ENCODE measurements at regions not wholly inside any gene's neighbourhood (a gene's known extent, or its start where the extent isn't known, plus 50 kb on each side); places are given as distances from the start of the nearest gene placed in this dataset.

DNA sequence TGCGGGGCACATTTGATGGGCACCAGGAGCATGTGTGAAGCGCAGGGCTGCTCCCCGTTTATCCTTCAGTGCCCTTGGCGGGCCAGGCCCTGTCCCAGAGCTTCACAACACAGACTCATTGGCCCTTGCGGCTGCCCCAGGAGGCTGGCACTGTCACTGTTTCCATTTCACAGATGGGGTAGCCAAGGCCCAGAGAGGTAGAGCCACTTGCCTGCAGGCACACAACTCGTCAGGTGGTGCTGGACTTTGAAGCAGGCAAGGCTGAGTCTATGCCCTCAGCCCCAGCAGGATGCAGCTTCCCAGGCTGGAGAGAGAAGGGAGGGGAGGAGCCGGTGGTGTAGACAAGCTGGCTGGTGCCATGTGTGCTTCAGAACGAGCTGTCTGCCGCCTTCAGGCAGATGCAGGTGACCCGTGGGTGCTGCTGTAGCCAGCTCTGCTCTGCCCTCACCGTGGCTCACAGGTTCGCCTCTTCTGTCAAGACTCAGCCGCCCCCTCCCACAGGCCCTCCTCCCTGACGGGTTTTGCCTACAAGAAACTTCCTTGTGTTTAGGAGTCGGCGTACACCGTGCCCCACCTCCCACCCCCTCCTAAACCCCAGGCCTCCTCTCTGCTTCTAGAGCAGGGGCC lies 232.3 kb upstream of the CIBAR2 start:
- no peak for DNase-seq (ENCODE audit: low spot score)

DNA sequence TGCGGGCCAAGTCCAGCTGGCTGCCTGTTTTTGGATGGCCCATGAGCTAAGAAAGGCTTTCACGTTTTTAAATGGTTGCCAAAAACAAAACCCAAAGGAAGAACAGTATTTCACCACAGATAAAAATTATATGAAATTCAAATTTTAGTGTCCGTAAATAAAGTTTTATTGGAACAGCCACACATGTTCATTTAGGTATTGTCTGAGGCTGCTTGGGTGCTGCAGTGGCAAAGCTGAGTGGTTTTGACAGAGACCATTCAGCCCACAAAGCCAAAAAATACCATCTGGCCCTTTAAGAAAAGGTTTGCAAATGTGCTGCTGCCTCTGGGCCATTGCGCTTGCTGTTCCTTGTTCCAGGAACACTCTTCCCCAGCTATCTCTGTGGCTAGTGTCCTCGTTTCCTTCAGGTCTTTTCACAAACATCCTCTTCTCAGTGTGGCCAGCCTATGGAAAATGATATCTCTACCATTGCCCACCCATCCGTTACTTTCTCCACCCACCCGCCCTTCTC lies 232.9 kb upstream of the CIBAR2 start:
- DNase-seq (ENCODE audit: low spot score) = no peak

DNA sequence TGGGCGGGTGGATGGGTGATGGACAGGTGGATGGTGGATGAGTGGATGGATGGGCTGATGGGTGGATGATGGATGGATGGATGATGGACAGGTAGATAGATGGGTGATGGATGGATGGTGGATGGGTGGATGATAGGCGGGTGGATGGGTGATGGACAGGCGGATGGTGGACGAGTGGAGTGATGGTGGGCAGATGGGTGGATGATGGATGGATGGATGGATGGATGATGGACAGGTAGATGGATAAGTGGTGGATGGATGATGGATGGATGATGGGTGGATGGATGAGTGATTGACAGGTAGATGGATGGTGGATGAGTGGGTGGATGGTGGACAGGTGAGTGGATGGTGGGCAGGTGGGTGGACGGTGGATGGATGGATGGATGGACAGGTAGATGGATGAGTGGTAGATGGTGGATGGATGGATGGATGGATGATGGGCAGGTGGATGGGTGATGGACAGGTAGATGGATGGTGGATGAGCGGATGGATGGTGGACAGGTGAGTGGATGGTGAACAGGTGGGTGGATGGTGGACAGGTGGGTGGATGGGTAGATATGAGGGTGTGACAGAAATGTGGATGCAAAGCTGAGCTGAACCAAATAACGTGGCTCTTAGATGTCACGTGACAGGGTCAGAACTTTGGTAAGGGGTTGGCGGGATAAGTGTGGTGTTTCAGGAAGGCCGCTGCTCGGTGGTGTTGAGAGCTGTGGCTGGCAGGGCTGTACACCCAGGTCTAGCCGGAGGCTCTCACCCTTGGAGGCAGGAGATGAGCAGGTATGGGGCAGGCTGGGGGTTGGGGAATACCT lies 234.3 kb upstream of the CIBAR2 start:
- DNase-seq (ENCODE audit: low spot score) = no peak

DNA sequence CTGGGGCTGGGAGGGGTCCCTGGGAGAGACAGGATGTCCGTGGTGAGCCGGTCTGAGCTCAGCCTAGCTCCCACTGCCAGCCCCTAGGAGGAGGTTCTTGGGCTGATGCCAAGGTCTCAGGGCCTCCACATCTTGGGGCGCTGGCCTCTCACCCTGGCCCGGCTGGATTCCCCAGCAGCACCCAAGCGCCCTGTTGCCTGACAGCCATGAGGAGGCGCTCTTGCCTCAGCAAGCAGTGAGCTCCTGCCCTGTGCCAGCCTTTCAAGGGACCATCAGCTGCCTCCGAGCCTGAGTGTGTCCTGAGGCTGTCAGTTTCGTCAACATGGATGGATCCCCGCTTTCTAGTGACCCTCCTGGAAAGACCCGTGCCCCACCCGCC lies 234.9 kb upstream of the CIBAR2 start:
- DNase-seq (ENCODE audit: low spot score) = peak; percentile 34

DNA sequence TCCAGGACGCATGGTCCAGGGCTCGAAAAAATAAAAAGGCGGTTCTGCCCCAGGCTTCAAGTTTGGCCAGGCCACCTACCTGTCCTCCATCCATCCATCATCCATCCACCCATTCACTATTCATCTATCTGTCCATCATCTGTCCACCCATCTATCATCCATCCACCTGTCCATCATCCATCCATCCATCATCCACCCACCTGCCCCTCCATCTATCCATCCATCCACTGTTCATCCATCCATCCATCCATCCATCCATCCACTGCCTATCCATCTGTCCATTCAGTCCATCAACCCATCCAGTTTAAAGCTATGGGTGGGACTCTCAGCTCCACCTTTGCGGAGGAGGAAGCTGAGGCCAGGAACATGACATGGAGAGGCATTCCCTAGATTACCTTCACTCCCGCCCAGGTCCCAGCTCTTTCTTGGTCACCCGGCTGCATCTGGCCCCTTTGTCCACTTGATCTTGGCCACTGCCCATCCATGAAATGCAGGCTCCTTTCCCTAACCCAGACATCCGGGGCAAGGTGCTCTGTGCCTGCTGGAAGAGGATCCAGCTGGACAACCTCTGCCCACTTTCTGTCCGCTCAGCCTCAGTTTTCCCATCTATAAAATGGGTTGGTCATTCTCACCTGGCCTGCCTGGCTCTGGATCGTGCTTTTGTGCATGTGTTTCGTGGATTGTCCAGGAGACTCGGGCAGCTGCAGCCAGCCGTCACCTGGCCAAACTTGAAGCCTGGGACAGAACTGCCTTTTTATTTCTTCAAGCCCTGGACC lies 236.0 kb upstream of the CIBAR2 start:
- no peak for DNase-seq (ENCODE audit: low spot score)

DNA sequence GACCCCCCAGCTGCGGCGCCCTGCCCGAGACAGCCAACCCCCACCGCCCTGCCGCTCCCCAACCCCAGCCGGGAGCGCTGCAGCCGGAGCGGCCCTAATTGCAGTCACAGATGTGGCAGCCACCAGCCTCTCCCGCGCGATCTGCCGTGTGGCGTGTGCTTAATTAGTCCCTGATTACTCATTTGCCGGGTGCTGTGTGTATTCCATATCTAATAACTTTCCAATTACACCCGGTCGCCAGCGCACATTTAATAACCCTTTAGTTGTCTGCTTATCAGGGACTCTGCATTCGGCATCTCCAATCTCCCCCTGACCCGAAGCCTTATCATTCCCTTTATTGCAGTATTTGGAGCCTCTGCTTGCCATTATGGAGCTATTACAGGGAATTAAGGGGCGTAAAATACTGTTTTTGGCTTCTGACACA lies 236.7 kb upstream of the CIBAR2 start:
- no peak for DNase-seq (ENCODE audit: low spot score)

- no peak for DNase-seq (ENCODE audit: low spot score)
Measured at GRCh38 chr16:85349365-85350145, 237.3 kb upstream of the CIBAR2 start.

DNA sequence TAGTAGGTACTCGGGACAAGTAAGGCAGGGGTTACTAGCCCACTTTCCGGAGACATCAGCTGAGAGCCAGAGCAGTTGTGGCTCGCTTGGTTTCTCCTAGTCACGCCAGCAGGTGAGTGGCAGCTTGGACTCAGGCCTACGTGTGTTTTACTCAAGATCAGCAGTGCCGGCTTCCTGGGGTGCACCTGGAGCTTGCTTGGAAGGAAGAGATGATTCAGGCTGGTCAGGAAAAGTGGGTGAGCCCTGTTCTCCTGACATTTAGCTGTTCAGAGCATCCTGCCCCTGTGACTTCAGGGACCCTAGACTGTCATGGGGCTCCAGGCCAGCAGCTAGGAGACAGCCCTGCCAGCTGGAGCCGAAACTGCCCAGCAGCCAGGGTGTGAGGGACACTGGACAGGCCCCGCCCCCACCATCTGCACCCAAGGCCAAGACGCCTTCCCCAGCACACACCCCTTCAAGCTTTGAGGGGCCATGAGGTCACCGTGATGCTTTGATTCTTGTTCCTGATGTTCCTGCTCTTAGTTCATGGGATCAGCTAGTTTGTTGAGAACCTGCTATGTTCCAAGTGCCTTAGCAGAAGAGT lies 238.0 kb upstream of the CIBAR2 start:
- no peak for DNase-seq (ENCODE audit: low spot score)

DNA sequence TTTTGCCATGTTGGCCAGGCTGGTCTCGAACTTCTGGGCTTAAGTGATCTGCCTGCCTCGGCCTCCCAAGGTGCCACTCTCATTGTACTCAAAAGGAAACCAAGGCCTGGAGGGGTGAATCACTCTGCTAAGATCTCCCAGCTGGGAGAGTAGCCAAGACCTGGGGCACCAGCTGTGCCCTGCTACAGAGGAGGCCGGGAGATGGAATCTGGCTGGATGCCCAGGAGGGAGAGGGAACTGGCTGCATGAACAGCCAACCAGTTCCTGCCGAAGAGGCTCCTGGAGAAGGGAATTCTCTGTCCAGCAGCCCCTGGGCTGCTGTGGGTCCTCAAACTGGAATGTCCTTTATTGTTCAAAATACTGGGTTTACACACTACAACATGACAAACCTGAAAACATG lies 238.7 kb upstream of the CIBAR2 start:
- peak; percentile 99 for DNase-seq (ENCODE audit: low spot score)

- no peak for DNase-seq (ENCODE audit: low spot score)
Measured at GRCh38 chr16:85353013-85353412, 240.7 kb upstream of the CIBAR2 start.

DNA sequence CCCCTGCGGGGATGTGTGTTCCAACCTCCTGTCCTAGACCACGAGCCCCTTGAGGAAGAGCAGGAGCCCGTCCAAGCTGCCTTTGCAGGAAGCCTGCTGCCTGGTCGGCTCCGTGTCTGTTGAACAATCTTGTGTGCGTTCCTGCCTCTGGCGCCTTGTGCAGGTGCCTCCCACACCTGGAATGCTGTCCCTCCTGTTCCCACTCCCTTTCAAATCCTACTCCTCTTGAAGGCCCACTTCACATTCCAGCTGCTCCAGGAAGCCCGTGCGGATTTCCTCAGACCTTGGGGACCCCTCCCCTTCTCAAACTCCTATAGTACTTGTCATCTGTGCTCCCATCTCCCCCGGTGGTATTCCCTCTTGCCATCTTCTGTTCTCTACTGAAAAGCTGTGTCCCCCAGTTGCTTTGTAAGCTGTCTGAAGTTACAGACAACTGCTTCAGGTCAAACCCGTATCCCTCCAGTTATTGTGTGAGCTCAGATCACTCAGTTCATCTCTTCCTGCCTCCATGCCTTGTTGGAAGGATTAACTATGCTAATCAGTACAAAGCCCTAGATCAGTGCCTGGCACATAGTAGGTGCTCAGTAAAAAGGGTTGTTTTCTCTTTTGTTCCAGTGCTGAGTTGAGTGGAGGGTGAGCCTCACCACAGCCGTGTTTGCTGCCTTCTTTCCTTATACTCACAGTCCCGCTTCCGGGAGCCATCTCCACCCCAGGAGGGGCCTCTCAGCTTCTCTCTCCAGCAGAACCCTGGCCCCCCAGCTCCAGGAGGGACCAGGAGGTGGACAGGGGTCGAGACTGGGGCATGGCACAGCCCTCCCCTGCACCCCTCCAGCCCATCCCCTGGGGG lies 241.8 kb upstream of the CIBAR2 start:
- no peak for DNase-seq (ENCODE audit: low spot score)

GRCh38 chr16:85354686-85355514 lies 242.6 kb upstream of the CIBAR2 start:
- DNase-seq (ENCODE audit: low spot score) = no peak

- DNase-seq (ENCODE audit: low spot score) = no peak
Measured at GRCh38 chr16:85355515-85355837, 243.2 kb upstream of the CIBAR2 start.

DNA sequence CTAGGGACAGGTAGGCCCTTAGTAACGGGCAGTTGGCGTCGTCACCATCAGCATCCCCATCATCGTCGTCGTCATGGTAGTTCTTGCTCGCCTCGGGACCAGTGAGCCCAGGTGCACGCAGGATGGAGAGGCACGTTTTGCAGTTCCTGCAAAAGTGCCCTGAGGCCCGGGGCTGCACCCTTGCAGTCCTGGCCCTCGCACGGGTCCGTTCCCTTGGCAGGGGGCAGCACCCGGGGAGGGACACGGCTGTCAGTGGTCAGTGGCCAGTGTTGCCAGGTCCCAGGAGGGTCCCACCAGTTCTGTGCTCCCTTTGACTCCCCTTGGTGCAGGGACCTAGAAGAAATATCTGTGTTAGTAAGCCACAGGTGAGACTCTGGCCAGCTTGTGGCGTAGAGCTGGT lies 243.9 kb upstream of the CIBAR2 start:
- no peak for DNase-seq (ENCODE audit: low spot score)

DNA sequence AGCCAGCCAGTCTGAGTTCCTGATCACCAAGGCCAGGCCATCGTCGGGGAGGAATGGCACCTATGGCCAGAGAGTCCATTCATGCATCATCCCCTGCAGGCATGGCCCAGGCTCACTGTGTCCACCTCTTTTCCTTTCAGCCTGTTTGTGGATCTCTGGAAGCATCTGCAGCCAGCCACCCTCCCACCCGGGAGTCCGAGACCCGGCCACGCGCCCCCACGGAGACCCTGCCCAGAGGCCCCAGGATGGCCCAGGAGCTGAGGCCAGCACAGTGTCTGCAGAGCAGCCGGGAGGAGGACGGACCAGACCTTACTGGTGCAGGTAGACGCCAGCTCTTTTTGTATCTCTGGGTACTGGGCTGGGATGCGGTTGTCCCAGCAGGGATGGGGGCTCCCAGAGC lies 245.1 kb upstream of the CIBAR2 start:
- no peak for DNase-seq (ENCODE audit: low spot score)

DNA sequence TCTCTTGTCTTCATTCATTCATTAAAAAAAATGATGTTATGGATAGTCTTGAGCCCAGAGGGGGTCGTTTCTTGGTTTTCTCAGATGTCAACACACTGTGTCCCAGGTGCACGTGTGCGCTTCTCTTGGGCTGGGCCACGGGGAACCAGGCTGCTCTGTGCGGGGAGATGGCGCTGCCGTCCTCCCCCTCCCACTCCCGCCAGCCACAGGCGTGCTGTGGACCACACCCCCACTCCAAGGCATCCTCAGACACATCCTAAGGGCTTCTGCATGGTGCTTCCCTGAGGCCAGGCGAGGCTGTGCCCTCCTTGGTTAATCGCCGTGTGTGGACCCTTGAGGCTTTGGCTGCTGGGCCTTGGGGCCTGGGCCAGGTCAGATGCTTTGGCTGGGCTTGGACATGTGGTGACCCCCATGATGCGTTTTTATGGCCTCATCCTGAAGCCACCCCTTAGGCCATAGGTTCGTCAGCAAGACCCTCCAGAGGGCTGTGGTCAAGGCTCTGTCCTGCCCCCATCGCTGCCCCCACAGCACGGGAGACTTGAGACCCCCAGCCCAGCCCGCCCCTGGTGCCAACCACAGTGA lies 245.7 kb upstream of the CIBAR2 start:
- no peak for DNase-seq (ENCODE audit: low spot score)

GRCh38 chr16:85358704-85359146 lies 246.5 kb upstream of the CIBAR2 start:
- no peak for DNase-seq (ENCODE audit: low spot score)

GRCh38 chr16:85359147-85359822 lies 247.0 kb upstream of the CIBAR2 start:
- no peak for DNase-seq (ENCODE audit: low spot score)
